SK-N-MC (cell line): ENCODE measurements at regions not wholly inside any gene's neighbourhood (a gene's known extent, or its start where the extent isn't known, plus 50 kb on each side); places are given as distances from the start of the nearest gene placed in this dataset.

ENCODE experiments used
- DNase-seq: peaks from one replicate; pipeline ENCODE4 v3.0.0-alpha.2; 2011; ENCODE audit warnings: low read depth, low spot score
- H3K27ac ChIP-seq: fragments of 200-600 bp; sonication (generic); 2 replicates; pipeline ENCODE4 v1.5.1; 2016; ENCODE audit warnings: mixed run types
- H3K36me3 ChIP-seq: fragments of 200-600 bp; sonication (generic); 2 replicates; pipeline ENCODE4 v1.6.1; 2017; ENCODE audit warnings: antibody characterized with exemption, low read length, mixed read lengths; ENCODE audit not compliant: insufficient read depth
- H3K4me3 ChIP-seq: fragments of 200-600 bp; sonication (generic); 2 replicates; pipeline ENCODE4 v1.5.1; 2016
- H3K9ac ChIP-seq: fragments of 200-600 bp; sonication (generic); 2 replicates; pipeline ENCODE4 v1.8.0; 2017; ENCODE audit warnings: mixed run types, mixed read lengths; ENCODE audit not compliant: insufficient read length
- H3K9me3 ChIP-seq: fragments of 200-600 bp; sonication (generic); 2 replicates; pipeline ENCODE4 v1.6.1; 2017; ENCODE audit warnings: low read depth, mild to moderate bottlenecking, antibody characterized with exemption, low read length, moderate library complexity, mixed read lengths
- EZH2 ChIP-seq: fragments of 200-600 bp; sonication (generic); IDR thresholded peaks from one replicate; pipeline ENCODE4 v1.6.1; 2017; ENCODE audit warnings: antibody characterized with exemption
- FOXP2 ChIP-seq: optimal IDR thresholded peaks from 2 replicates; pipeline ENCODE3; 2011; ENCODE audit warnings: mild to moderate bottlenecking, moderate library complexity; ENCODE audit not compliant: insufficient read depth; ENCODE audit errors: extremely low read length, control extremely low read depth
- POLR2AphosphoS5 ChIP-seq: IDR thresholded peaks from 2 replicates; pipeline ENCODE4 v1.6.1; 2012; ENCODE audit warnings: mild to moderate bottlenecking, low read depth, low read length, borderline replicate concordance

DNA sequence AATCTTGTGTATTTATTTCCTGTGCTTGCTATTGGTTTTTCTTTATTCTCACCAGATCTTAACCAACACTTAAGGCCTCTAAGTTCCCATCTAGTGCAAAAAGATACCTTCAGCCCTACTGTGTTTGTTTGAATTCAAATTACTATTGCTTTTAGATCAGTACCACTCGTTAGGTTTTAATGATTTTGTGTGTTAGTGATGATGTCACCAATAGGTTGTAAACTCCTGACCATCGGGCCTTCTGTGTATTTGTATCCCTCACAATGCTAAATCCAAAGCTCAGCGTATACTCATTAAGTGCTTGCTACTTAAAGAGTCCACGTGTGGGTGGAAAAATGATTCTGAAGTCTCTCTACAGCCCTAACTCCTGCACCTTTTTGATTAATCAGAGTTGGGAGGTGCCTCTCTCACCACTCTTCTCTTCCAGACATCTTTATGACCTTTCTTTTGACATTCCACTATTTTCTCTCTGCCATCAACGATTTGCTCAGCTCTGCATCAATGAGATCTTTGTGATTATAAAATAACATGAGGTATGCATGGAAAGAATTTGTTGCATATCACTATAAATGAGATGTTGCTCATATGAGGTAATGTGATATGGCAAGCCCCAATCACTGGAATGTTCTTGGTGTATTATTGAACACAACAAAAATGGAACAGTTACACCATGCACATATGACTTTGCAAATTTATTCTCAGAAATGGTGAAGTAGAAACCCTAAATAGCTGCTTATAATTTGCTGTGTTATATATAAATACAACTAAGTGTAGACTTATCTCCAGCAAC lies 55.1 kb upstream of the LAMA2 start:
- Histone ChIP-seq H3K36me3 (no peaks in the 10 kb centered on the region), H3K9me3 (no peaks in the 10 kb centered on the region), H3K4me3 (no peak overlapping the region), H3K27ac (no peak overlapping the region), H3K9ac (no peak overlapping the region)
- TF ChIP-seq EZH2 (no peak), POLR2AphosphoS5 (no peak), FOXP2 (no peak)
- DNase-seq: no peak

DNA sequence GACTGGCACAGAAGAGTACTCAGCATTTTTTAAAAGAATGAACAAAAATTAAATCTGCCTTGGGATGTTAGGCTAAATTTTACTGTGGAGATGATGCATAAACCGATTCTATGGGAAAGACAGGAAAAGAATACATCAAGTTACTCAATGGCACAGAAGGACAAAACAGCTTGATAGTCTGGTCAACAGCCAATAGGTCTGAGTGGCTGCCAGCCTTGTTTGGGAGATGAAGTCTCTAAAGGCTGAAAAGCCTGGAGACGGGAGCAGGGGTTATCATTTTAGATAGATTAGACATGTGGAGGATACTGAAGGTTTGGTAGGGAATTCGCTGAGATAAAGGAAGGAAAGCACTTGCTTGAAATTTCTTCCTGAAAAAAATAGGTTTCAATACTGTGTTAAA lies 56.3 kb upstream of the LAMA2 start:
- H3K9ac ChIP-seq: no peak overlapping the region
- DNase-seq: no peak
- no peak overlapping the region for H3K4me3 ChIP-seq
- no peaks in the 10 kb centered on the region for H3K9me3 ChIP-seq
- no peak overlapping the region for H3K27ac ChIP-seq
- no peaks in the 10 kb centered on the region for H3K36me3 ChIP-seq
- TF ChIP-seq EZH2 (no peak), FOXP2 (no peak), POLR2AphosphoS5 (no peak)

DNA sequence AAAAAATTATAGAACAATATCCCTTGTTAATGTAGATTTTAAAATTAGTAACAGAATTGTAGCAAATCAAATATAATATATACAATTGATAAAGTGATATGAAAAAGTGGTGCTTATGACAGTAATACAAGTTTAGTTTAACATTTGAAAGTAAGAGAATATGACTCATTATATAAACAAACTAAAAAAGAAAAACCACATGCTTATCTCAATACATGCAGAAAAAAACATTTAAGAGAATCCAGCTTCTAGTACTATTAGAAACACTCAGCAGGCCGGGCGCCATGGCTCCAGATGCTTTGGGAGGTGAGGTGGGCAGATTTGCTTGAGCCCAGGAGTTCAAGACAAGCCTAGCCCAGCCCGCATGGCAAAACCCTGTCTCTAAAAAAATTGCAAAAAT lies 60.7 kb upstream of the LAMA2 start:
- H3K4me3 ChIP-seq: no peak overlapping the region
- no peaks in the 10 kb centered on the region for H3K9me3 ChIP-seq
- no peak overlapping the region for H3K27ac ChIP-seq
- H3K36me3 ChIP-seq: no peaks in the 10 kb centered on the region
- TF ChIP-seq EZH2: no peak
- no peak for TF ChIP-seq POLR2AphosphoS5
- no peak for TF ChIP-seq FOXP2
- no peak overlapping the region for H3K9ac ChIP-seq
- no peak for DNase-seq

DNA sequence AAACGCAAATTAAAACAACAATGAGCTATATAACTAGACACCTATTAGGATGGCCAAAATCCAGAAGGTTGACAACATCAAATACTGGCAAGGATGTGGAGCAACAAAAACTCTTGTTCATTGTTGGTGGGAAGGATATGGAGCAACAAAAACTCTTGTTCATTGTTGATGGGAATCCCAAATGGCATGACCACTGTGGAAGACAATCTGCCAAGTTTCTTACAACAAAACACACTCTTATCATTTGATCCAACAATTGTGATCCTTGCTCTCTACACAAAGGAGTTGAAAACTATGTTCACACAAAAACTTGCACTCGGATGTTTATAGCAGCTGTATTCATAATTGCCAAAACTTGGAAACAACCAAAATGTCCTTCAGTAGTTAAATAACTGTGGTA lies 61.8 kb upstream of the LAMA2 start:
- H3K4me3 ChIP-seq: no peak overlapping the region
- no peak overlapping the region for H3K27ac ChIP-seq
- no peaks in the 10 kb centered on the region for H3K36me3 ChIP-seq
- no peak for TF ChIP-seq EZH2
- no peak for TF ChIP-seq FOXP2
- TF ChIP-seq POLR2AphosphoS5: no peak
- DNase-seq: no peak
- no peak overlapping the region for H3K9ac ChIP-seq
- H3K9me3 ChIP-seq: no peaks in the 10 kb centered on the region

DNA sequence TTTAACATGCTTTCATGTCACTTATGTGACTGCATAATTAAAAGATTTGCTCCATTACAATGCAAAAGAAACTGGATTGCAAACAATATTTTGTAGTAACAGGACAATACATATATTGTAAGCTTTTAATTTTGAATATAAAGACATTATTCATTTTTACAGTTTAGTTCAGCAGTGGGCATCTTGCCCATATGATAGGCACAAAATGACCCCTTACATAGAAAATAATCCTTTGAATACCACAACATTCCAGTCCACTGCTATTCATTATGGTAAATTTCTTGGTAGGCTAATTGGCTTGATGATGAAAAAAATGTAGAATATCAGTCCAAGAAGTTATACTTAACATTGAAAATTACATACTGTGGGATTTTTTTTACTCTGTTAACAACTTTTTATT lies 74.1 kb upstream of the LAMA2 start:
- H3K9ac ChIP-seq: no peak overlapping the region

DNA sequence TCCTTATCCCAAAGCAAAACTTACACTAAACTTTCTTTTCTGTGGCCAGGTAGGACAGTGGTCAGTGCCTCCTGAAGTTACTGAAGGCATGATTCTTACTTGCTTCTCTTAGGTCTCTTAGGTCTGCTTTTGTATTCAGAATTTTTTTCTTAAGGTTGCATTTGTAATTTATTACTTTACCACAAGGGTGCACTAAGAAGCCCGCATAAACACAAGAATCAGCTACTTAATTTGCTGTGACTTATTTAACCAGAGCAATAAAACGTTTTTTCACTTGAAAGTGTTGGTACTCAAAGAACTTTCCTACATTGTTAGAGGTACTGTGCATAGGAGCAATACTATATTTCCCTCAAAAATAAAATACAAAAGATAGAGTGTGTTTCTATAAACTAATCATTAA lies 75.4 kb upstream of the LAMA2 start:
- Histone ChIP-seq H3K9ac (no peak overlapping the region), H3K9me3 (no peaks in the 10 kb centered on the region; the same call in 1 of the 2 replicates), H3K4me3 (no peak overlapping the region), H3K27ac (peak overlapping the region; percentile 84), H3K36me3 (no peaks in the 10 kb centered on the region)
- peak; percentile 75 for DNase-seq
- TF ChIP-seq EZH2 (no peak), FOXP2 (no peak), POLR2AphosphoS5 (no peak)

More for the DNA sequence above, 74.1 kb upstream of the LAMA2 start:
- no peak for DNase-seq
- Histone ChIP-seq H3K36me3 (no peaks in the 10 kb centered on the region), H3K4me3 (no peak overlapping the region), H3K27ac (no peak overlapping the region), H3K9me3 (no peaks in the 10 kb centered on the region; the same call in 1 of the 2 replicates)
- TF ChIP-seq POLR2AphosphoS5 (no peak), EZH2 (no peak), FOXP2 (no peak)

DNA sequence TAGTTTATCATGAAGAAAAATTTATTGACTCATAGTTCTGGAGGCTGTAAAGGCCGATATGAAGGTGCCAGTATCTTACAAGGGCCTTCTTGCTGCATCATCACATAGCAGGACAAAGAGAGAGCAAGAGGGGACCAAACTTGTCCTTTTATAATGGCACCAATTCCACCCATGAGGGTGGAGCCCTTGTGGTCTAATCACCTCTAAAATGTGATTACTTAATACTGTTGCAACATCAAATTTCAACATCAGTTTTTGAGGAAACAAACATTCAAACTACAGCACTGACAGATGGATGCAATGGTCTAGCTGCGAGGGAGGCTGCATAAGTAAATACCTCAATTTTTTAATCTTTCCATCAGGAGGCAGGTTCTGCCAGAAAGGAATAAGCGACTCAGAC lies 76.7 kb upstream of the LAMA2 start:
- Histone ChIP-seq H3K9me3 (no peaks in the 10 kb centered on the region; the same call in 1 of the 2 replicates), H3K27ac (peak overlapping the region; percentile 84), H3K4me3 (no peak overlapping the region), H3K36me3 (no peaks in the 10 kb centered on the region), H3K9ac (no peak overlapping the region)
- DNase-seq: peak; percentile 22
- TF ChIP-seq EZH2 (no peak), POLR2AphosphoS5 (no peak), FOXP2 (no peak)

DNA sequence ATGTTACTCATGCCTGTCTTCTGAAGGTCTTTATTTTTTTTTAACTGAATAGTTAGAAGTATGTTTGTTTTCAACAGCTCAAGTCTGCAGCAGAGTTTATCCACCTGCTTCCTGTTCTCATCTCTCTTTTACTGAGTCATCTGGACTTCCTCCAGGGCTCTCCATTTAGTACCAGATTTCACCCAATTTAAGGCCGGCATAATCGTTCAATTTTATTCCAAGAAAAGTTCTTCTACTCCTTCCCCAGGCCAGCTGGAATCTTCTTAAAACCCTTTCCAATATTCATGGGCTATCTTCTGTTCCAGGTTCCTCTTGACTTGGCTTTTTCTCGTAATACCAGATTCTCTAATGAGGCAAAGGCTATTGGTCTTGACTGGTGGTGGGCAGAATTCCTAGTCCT lies 79.0 kb upstream of the LAMA2 start:
- no peak overlapping the region for H3K4me3 ChIP-seq
- DNase-seq: no peak
- no peaks in the 10 kb centered on the region for H3K36me3 ChIP-seq
- H3K9me3 ChIP-seq: no peaks in the 10 kb centered on the region; the same call in 1 of the 2 replicates
- no peak overlapping the region for H3K9ac ChIP-seq
- H3K27ac ChIP-seq: no peak overlapping the region
- TF ChIP-seq POLR2AphosphoS5 (no peak), EZH2 (no peak), FOXP2 (no peak)

DNA sequence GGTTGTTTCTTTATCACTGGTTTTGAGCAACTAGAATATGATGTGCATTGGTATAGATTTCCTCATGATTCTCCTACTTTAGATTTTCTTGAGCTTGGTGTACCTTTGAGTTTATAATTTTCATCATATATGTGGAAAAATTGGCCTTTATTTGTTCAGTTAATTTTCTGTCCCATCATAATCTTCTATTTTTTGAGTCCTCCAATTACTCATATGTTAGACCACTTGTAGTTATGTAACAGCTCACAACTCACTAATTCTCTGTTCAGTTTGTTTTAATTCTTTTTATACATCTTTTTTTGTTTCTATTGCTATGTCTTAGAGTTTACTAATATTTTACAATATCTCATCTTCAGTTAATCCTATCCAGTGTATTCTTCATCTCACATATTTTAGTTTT lies 81.3 kb upstream of the LAMA2 start:
- no peaks in the 10 kb centered on the region for H3K36me3 ChIP-seq
- no peak overlapping the region for H3K9ac ChIP-seq
- H3K27ac ChIP-seq: no peak overlapping the region
- no peak overlapping the region for H3K4me3 ChIP-seq
- TF ChIP-seq POLR2AphosphoS5 (no peak), FOXP2 (no peak), EZH2 (no peak)
- no peaks in the 10 kb centered on the region; the same call in 1 of the 2 replicates for H3K9me3 ChIP-seq
- no peak for DNase-seq

DNA sequence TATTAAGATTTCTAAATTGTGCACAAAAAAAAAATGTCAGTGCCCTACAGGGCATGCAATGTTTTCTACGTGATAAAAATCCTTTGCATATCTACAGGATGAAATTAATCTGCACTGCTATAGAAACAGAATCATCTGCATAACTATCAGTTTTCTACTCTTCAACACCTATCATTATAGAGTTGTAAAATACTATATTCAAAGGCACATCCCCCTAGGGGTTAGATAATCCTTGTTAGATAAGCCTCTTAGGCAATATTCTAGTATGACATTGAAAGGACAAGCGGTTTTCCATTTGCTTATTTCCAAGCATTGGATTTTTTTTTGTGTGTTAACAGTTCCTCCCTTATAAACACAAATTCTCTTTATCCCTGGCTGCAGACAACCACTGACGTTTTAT lies 98.7 kb upstream of the LAMA2 start:
- Histone ChIP-seq H3K9me3 (no peaks in the 10 kb centered on the region), H3K9ac (no peak overlapping the region), H3K27ac (no peak overlapping the region), H3K36me3 (no peaks in the 10 kb centered on the region), H3K4me3 (no peak overlapping the region)
- TF ChIP-seq EZH2: no peak
- no peak for TF ChIP-seq FOXP2
- no peak for TF ChIP-seq POLR2AphosphoS5
- peak; percentile 30 for DNase-seq
